GM18867 (cell line): ENCODE measurements at regions not wholly inside any gene's neighbourhood (a gene's known extent, or its start where the extent isn't known, plus 50 kb on each side); places are given as distances from the start of the nearest gene placed in this dataset.

Experiments used
- ATAC-seq: cut with Tn5 transposase; IDR thresholded peaks from one replicate; pipeline ENCODE4 v1.9.1; 2021; ENCODE audit warnings: mild to moderate bottlenecking, moderate library complexity; ENCODE audit not compliant: unreplicated experiment

DNA sequence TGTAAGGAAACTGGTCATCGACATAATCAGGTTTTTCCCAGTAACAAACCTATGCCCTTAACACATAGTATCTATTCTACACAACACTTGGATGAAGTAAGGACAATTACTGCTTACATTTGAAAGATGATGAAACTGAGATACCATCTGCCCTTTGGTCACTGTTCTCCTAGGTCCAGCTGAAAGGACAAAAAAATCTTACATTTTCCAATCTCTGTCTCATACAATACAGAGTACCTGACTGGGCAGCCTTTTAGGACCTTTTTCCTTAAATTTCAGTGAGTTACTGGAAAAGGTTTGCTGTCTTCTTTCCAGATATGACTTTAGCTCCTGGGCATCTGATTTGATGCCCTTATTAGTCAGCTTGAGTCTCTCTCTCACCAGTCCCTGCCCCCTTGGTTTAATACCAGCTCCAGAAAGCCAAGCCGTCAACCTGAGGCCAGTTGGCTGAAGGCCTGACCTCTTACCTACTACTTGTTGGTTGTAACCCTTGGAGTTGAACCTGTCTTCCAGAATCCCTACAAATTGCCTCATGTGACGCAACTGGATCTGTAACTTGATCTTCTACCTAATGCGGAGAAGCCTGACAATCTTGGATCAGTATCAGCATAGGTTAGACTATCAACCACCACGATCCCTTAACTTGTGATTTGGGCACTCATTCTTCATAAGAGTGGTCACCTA is 355.3 kb upstream of the ZNF385D start:
- ATAC-seq = no peak

DNA sequence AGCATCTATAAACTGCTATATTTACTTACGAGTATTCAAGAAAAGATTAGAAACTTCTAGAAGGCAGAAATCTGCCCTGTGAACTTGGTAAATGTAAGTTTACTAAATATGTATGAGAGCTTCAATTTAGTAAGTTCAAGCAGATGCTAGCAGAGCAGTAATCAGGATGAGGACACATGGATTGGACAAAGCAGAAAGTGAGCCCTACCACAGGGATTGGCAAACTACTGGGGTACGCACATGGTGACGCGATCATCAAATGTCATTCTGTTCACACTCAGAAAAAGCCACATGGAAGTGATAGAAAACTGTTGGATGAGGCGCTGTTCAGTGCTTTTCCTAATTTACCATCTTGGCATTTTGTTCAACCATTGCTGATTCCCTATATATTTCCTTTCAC is 360.2 kb upstream of the ZNF385D start:
- no peak for ATAC-seq

- no peak for ATAC-seq
These were observed 362.4 kb upstream of the ZNF385D start for GRCh38 chr3:22113453-22113852.

- ATAC-seq = no peak
These were observed 364.6 kb upstream of the ZNF385D start for GRCh38 chr3:22115581-22115980.

DNA sequence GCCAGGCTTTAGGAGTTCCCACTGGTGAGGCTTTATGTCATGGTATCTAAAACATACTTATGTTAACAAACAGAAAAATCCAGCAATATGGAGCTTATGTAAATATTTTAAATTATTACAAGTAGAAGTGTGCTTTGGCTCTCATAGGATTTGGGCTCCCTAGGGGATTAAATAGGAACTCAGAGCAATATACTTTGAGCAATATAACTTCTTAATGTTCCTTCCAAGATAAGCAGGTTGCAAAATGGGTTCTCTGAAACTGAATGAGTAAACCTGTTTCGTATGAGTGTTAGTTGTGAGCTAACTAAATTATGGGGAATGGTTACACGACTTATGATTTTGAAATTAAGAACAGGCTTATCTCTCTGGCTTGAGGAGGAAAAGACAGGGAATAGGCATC is 366.1 kb upstream of the ZNF385D start:
- no peak for ATAC-seq

- ATAC-seq = no peak
These were observed 366.8 kb upstream of the ZNF385D start for GRCh38 chr3:22117751-22118346.

- no peak for ATAC-seq
These were observed 367.5 kb upstream of the ZNF385D start for GRCh38 chr3:22118542-22118941.

GRCh38 chr3:22121068-22121701 is 370.2 kb upstream of the ZNF385D start:
- peak; percentile 69 for ATAC-seq

DNA sequence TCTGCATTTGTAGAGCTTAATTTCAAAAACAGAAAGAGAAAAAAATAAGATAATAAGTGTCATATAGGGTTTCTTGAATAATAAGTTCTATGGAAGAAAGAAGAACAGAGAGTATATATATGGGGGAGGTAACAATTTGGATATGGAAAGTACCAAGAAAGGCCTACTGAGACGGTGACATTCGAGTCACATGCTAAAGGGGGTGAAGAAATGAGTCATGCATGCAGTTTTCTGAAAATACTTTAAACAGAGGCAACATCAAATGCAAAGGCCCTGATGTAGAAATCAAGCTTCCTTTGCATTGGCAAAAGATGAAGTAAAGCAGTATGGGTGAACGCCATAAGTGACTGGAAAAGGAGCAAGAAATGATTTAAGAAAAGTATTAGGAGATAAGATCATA is 371.6 kb upstream of the ZNF385D start:
- peak; percentile 66 for ATAC-seq

DNA sequence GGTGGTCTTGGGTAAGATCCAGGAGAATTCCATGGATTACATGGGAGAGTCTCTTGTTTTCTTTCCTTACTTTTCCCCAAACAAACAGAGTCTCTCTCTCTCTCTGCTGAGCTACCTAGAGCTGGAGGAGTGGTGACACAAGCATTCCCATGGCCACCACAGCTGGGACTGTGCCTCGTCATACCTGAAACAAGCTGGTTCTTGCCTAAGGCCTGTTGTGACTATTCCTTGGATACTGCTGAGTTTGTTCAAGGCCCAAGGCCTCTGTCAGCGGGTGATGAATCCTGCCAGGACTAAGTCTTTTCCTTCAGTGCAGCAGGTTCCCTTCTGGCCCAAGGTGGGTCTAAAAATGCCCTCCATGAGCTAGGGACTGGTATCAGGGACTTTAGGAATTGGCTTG is 378.1 kb upstream of the ZNF385D start:
- no peak for ATAC-seq

DNA sequence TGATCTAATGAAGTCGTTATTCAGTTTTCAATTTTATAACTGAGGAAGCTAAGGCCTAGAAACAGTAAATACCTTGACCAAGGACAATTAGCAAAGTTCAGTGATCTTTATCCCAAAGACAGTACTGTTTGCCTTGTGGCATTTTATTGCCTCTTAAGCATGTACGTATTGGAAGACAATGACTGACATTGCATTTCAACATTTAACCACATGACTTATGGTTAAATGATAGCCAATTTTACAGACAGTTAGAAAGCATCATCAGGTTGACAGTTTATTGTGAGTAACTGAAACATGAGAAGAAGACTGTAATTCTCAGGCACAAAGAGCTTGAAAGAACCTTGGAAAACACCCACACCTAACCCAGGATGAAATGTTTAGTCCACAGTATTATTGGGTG is 390.8 kb upstream of the ZNF385D start:
- no peak for ATAC-seq

DNA sequence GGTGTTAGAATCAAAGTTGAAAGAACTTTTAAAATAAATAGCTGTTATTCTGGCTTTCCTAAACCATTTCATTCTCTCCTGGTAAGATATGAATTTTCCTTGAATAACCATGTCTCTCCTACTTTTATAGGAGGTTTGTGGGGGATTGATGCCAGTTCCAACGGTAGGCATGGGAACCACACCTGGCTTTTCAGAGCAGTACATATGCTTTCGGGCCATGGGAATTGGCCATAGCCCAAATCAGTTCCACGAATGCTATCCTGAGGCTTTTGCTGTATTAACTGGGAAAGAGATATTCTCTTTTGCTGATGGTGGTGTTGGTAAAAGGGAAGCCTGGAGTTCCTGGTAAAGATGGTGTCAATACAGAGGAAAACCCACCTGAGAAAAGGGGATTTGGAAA is 396.2 kb upstream of the ZNF385D start:
- no peak for ATAC-seq

- ATAC-seq = no peak
These were observed 405.9 kb upstream of the ZNF385D start for GRCh38 chr3:22156868-22157267.

GRCh38 chr3:22157848-22158247 is 406.8 kb upstream of the ZNF385D start:
- ATAC-seq = no peak

GRCh38 chr3:22159004-22159695 is 408.1 kb upstream of the ZNF385D start:
- no peak for ATAC-seq

DNA sequence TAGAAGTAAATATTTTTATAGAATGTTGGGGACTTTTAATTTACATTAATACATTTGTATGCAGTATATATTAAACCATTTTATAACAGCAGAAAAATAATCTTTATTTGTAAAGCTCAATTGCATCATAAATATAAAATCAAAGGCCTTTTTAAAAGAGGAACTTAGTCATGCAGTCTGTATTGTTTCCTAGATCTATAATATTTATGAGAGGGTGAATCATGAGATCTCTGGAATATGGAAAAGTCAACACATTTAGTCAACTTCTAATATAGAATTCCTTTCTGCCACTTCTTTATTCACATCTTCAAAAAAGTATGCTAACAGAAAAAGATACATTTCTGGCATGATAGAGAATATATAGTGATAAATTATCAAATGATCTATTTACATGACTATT is 410.3 kb upstream of the ZNF385D start:
- no peak for ATAC-seq

DNA sequence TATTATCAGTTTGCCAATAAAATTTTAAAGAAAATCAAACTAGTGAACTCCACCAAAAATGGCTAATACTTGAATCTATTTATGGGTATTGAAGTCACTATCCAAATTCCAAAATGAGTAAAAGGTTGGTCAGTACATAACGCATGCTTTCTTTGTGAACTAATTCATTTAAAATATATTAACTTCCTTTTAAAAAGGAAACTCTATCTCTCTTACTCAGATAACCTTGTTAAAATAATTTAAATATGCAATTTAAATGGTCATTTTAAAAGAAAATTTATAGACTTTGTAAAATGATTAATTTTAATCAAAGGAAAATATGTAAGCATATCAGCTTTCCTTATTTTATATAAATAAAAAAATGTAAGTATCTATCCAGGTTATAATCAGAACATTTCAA is 419.4 kb upstream of the ZNF385D start:
- ATAC-seq = no peak

- no peak for ATAC-seq
These were observed 422.0 kb upstream of the ZNF385D start for GRCh38 chr3:22172964-22173363.

GRCh38 chr3:22175947-22176346 is 424.9 kb upstream of the ZNF385D start:
- ATAC-seq = no peak

DNA sequence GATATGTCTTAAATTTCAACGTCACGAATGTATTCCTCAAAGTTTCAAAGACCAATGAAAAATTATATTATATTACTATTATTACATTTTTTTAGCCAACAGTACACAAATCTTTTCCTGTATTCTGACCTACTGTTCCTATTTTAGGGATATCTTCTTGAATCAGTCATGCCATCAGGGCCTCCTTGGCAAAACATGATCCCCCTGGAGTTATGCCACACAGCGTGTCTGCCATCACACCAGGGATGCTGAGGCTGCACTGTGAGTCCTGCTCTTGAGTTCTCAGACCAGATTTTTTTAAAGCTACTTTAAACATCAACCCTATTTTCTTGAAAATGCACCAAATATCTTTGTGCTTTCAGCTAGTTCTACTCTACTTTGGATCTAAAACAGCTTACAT is 425.9 kb upstream of the ZNF385D start:
- ATAC-seq = no peak

GRCh38 chr3:22189616-22190015 is 438.6 kb upstream of the ZNF385D start:
- ATAC-seq = no peak

DNA sequence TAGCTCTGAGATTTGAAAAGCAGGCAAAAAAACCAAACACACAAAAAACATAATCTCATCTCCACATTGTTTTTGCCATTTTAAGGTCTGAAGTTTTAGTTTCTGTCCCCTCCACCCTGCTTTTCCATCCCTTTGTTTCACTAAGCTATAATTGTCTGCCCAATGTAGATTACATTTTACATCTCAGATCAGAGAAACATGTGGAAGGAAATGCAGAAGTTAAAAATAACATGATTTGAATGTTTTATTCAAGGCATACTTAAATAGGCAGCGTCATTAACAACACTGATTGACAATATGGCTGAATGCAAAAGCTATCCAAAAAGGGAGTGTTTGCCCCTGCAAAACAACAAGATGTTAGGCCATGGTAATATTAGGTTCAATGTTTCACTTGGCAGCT is 448.1 kb upstream of the ZNF385D start:
- ATAC-seq = no peak
